ENCODE measurements at regions not wholly inside any gene's neighbourhood (a gene's known extent, or its start where the extent isn't known, plus 50 kb on each side); places are given as distances from the start of the nearest gene placed in this dataset.

DNA sequence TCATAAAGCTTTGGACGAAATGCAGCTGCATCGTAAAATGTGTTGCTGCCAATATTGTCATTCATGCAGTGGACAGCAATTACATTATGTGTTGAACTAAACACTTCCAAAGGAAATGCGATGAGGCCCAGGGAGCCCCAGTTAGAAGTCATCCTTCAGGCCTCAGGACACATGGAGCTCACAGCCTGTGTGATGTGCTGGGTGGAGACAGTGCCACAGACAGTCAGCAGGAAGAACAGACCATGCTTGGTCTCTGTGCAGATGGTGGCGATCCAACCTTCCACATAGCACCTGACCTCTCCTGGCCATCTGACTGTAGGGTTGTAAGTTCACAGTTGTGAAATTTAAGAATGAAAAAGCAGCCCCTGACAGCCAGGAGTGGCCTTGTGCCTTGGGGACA lies 118.3 kb upstream of the ALKAL2 start:
- no peaks in the 10 kb centered on the region for H3K9me3 ChIP-seq
- DNase-seq (ENCODE audit: extremely low spot score in 2 of 2) = peak; percentile 31 to 65
- TF ChIP-seq POLR2A (IDR thresholded peaks at IDR 0.05) (no peak), POLR2AphosphoS5 (IDR thresholded peaks at IDR 0.05; ENCODE audit: insufficient read depth in 1 of 2, low read depth in 1 of 2) (no peak)
- TF ChIP-seq, protein P1, sequence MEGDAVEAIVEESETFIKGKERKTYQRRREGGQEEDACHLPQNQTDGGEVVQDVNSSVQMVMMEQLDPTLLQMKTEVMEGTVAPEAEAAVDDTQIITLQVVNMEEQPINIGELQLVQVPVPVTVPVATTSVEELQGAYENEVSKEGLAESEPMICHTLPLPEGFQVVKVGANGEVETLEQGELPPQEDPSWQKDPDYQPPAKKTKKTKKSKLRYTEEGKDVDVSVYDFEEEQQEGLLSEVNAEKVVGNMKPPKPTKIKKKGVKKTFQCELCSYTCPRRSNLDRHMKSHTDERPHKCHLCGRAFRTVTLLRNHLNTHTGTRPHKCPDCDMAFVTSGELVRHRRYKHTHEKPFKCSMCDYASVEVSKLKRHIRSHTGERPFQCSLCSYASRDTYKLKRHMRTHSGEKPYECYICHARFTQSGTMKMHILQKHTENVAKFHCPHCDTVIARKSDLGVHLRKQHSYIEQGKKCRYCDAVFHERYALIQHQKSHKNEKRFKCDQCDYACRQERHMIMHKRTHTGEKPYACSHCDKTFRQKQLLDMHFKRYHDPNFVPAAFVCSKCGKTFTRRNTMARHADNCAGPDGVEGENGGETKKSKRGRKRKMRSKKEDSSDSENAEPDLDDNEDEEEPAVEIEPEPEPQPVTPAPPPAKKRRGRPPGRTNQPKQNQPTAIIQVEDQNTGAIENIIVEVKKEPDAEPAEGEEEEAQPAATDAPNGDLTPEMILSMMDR (IDR thresholded peaks at IDR 0.05) = no peak
- no peak overlapping the region for H3K27ac ChIP-seq
- H3K36me3 ChIP-seq = no peaks in the 10 kb centered on the region
- no peaks in the 10 kb centered on the region for H3K4me1 ChIP-seq
- no peak overlapping the region for H3K4me3 ChIP-seq
- H3K27me3 ChIP-seq = no peaks in the 10 kb centered on the region
- intact Hi-C loops (cut with DNase I) = no loop called here

DNA sequence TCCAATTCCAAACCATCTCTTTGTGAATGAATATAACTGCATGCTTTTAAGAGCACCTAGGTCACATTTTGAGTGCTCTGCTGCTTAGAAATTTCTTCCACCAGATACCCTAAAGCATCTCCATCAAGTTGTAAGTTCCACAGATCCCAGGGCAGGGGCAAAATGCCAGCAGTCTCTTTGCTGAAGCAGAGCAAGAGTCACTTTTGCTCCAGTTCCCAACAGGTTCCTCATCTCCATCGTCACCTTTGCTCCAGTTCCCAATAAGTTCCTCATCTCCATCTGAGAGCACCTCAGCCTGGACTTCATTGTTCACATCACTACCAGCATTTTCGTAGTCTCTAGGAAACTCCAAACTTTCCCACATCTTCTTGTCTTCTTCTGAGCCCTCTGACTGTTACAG lies 116.7 kb upstream of the ALKAL2 start:
- no peaks in the 10 kb centered on the region for H3K9me3 ChIP-seq
- DNase-seq (ENCODE audit: extremely low spot score in 2 of 2) = peak in 1 of 2 donors; percentile 72
- TF ChIP-seq, protein P1 (IDR thresholded peaks at IDR 0.05) = no peak
- TF ChIP-seq POLR2AphosphoS5 (IDR thresholded peaks at IDR 0.05; ENCODE audit: insufficient read depth in 1 of 2, low read depth in 1 of 2) (no peak), POLR2A (IDR thresholded peaks at IDR 0.05) (no peak)

GRCh38 chr2:403682-404081 lies 115.8 kb upstream of the ALKAL2 start:
- no peaks in the 10 kb centered on the region for H3K4me1 ChIP-seq
- H3K9me3 ChIP-seq = no peaks in the 10 kb centered on the region
- peak in 1 of 2 donors; percentile 58 for DNase-seq (ENCODE audit: extremely low spot score in 2 of 2)
- intact Hi-C loops (cut with DNase I) = no loop called here
- no peak overlapping the region for H3K27ac ChIP-seq
- H3K27me3 ChIP-seq = no peaks in the 10 kb centered on the region
- no peak overlapping the region for H3K4me3 ChIP-seq
- TF ChIP-seq, protein P1 (IDR thresholded peaks at IDR 0.05) = no peak
- TF ChIP-seq POLR2A (IDR thresholded peaks at IDR 0.05) (no peak), POLR2AphosphoS5 (IDR thresholded peaks at IDR 0.05; ENCODE audit: insufficient read depth in 1 of 2, low read depth in 1 of 2) (no peak)
- no peaks in the 10 kb centered on the region for H3K36me3 ChIP-seq

More for the DNA sequence above, 116.7 kb upstream of the ALKAL2 start:
- H3K27ac ChIP-seq = no peak overlapping the region
- H3K4me3 ChIP-seq = no peak overlapping the region
- H3K27me3 ChIP-seq = no peaks in the 10 kb centered on the region
- H3K4me1 ChIP-seq = no peaks in the 10 kb centered on the region
- intact Hi-C loops (cut with DNase I) = no loop called here
- no peaks in the 10 kb centered on the region for H3K36me3 ChIP-seq

DNA sequence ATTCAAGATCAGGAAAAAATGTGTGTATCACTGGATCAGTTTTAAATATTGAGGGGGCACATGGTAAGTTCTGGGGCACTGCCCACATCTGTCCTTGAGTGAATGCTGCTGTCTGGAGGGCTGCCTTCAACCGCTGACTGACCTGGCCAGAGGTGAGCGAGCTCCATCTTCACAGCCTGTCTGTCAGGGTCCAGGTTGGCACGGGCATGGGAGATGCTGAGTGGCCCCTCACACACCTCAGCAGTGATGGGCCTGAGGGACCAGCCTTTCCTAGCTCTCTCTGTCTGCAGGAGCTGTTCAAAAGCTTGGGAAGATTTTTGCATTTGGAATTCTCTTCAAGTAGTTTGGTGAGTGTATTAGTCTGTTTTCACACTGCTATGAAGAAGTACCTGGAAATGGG lies 114.8 kb upstream of the ALKAL2 start:
- TF ChIP-seq, protein P1 (IDR thresholded peaks at IDR 0.05) = no peak
- no peak for TF ChIP-seq POLR2AphosphoS5 (IDR thresholded peaks at IDR 0.05; ENCODE audit: insufficient read depth in 1 of 2, low read depth in 1 of 2)
- TF ChIP-seq POLR2A (IDR thresholded peaks at IDR 0.05) = no peak
- no peaks in the 10 kb centered on the region for H3K27me3 ChIP-seq
- no peak overlapping the region for H3K27ac ChIP-seq
- no peaks in the 10 kb centered on the region for H3K36me3 ChIP-seq
- no peak overlapping the region for H3K4me3 ChIP-seq
- intact Hi-C loops (cut with DNase I) = no loop called here
- DNase-seq (ENCODE audit: extremely low spot score in 2 of 2) = peak; percentile 43 to 67
- no peaks in the 10 kb centered on the region for H3K9me3 ChIP-seq
- H3K4me1 ChIP-seq = no peaks in the 10 kb centered on the region

DNA sequence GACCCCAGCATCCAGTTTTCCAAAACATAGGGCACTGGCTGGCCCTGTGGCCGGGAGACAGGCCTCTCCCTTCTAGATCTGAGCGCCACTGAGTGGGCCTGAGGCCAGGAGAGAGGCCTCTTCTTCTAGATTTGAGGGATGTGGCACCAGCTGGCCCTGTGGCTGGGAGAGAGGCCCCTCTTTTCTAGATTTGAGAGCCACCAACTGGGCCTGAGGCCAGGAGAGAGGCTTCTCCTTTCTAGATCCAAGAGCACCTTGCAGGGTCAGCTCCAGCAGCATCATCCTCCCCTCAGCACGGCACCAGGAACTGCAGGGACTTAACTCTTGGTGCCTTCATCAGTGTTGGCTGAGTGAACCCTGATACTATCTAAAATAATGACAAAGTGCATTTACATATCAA lies 114.3 kb upstream of the ALKAL2 start:
- Histone ChIP-seq H3K27me3 (no peaks in the 10 kb centered on the region), H3K9me3 (no peaks in the 10 kb centered on the region), H3K4me1 (no peaks in the 10 kb centered on the region), H3K4me3 (no peak overlapping the region), H3K36me3 (no peaks in the 10 kb centered on the region), H3K27ac (no peak overlapping the region)
- intact Hi-C loops (cut with DNase I) = no loop called here
- TF ChIP-seq, protein P1 (IDR thresholded peaks at IDR 0.05) = no peak
- TF ChIP-seq POLR2AphosphoS5 (IDR thresholded peaks at IDR 0.05; ENCODE audit: insufficient read depth in 1 of 2, low read depth in 1 of 2) = no peak
- no peak for TF ChIP-seq POLR2A (IDR thresholded peaks at IDR 0.05)
- peak in 1 of 2 donors; percentile 81 for DNase-seq (ENCODE audit: extremely low spot score in 2 of 2)

Data from vagina (tissue), 2 donors.